ENCODE measurements at regions not wholly inside any gene's neighbourhood (a gene's known extent, or its start where the extent isn't known, plus 50 kb on each side); places are given as distances from the start of the nearest gene placed in this dataset.

DNA sequence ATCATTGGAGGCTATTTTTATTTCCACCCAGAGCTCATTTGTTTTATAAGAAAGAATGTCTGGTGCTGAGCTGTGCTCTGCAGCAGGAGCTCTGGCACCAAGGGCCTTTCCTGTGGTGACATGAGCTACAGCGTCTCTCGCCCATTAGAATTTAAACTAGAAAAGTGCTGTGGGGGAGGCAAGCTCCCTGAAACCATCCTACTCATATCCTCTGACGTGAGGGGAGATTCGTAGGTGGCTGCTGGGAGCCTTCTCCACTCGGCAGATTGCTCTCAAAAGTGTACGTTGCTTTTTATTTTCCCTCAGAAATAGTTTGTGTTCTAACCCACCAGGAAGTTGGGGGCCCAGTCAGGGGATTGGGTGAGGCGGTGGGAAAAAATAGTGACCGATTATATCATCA is 76.3 kb upstream of the ARHGEF3 start:
- no peak overlapping the region for H3K56ac ChIP-seq (ENCODE audit: extremely low read depth, insufficient read depth, low read length)
- intact Hi-C loops (cut with micrococcal nuclease), result no loop called here
- no peak for ATAC-seq (ENCODE audit: low read depth)

More for the DNA sequence above, 76.3 kb upstream of the ARHGEF3 start:
- no peak overlapping the region for H3K4me3 ChIP-seq (ENCODE audit: insufficient read depth, low read depth, low read length)
- H3K27me3 ChIP-seq (ENCODE audit: control insufficient read depth, insufficient read depth, low read length), result 0 out of 2 replicates have a peak, but pooled peaks cover 2% of the 10 kb centered on the region
- in situ Hi-C loops (cut with MboI; ENCODE audit: low sequenced_read_pairs), result no loop called here
- H2AK5ac ChIP-seq (ENCODE audit: low read depth, low read length), result no peak overlapping the region
- H2BK120ac ChIP-seq (ENCODE audit: low read depth, low read length), result no peak overlapping the region
- no peak overlapping the region for H3K23ac ChIP-seq (ENCODE audit: low read depth, low read length)
- TF ChIP-seq CEBPB (IDR thresholded peaks at IDR 0.05; ENCODE audit: low read depth, low read length), result no peak
- TF ChIP-seq RCOR1 (IDR thresholded peaks at IDR 0.05; ENCODE audit: insufficient replicate concordance, low read length), result no peak
- TF ChIP-seq MXI1 (IDR thresholded peaks at IDR 0.05; ENCODE audit: borderline replicate concordance, low read depth, low read length), result no peak
- TF ChIP-seq NFE2L2 (IDR thresholded peaks at IDR 0.05; ENCODE audit: low read depth, low read length), result no peak
- no peak for TF ChIP-seq MAFK (IDR thresholded peaks at IDR 0.05; ENCODE audit: low read depth, low read length)
- no peak for TF ChIP-seq USF2 (IDR thresholded peaks at IDR 0.05; ENCODE audit: low read depth, low read length)
- no peak for TF ChIP-seq MAZ (IDR thresholded peaks at IDR 0.05; ENCODE audit: borderline replicate concordance, low read depth, low read length)
- no peak for TF ChIP-seq ELK1 (IDR thresholded peaks at IDR 0.05; ENCODE audit: borderline replicate concordance, low read depth, low read length)
- no peak for TF ChIP-seq POLR2A (IDR thresholded peaks at IDR 0.05; ENCODE audit: low read depth, low read length)
- TF ChIP-seq CTCF (conservative IDR thresholded peaks at IDR 0.05; ENCODE audit: low read depth, low read length), result no peak
- no peak for TF ChIP-seq CHD1 (IDR thresholded peaks at IDR 0.05; ENCODE audit: low read depth, low read length)
- no peak for TF ChIP-seq RAD21 (IDR thresholded peaks at IDR 0.05; ENCODE audit: low read length)
- TF ChIP-seq FOS (IDR thresholded peaks at IDR 0.05; ENCODE audit: low read depth, low read length), result no peak
- TF ChIP-seq RFX5 (IDR thresholded peaks at IDR 0.05; ENCODE audit: low read depth, low read length), result no peak
- TF ChIP-seq SMC3 (IDR thresholded peaks at IDR 0.05; ENCODE audit: low read depth, low read length), result no peak
- H4K8ac ChIP-seq (ENCODE audit: low read depth in 2 of 2, low read length in 2 of 2), result no peak overlapping the region
- no CpG with 5 or more reads among the region's 8 CpGs for WGBS, 2 experiments (ENCODE audit: extremely low coverage in 2 of 2, insufficient read length in 1 of 2)
- no TSS peak for BruUV-seq (replicated peaks)
- H4K20me1 ChIP-seq (ENCODE audit: insufficient read depth, low read length), result no peaks in the 10 kb centered on the region
- no peaks in the 10 kb centered on the region for H3K9me1 ChIP-seq (ENCODE audit: insufficient read depth, low read length)
- H2BK5ac ChIP-seq (ENCODE audit: low read depth, low read length, poor library complexity, severe bottlenecking), result no peak overlapping the region
- peak; percentile 24 for DNase-seq
- H3K9ac ChIP-seq (ENCODE audit: low read depth, low read length), result no peak overlapping the region
- no peaks in the 10 kb centered on the region for H3K9me3 ChIP-seq (ENCODE audit: control insufficient read depth, insufficient read depth, low read length)
- no peak overlapping the region for H3K27ac ChIP-seq (ENCODE audit: insufficient read depth, low read length)
- no peak overlapping the region for H3K4ac ChIP-seq (ENCODE audit: low read depth, low read length)
- H2AFZ ChIP-seq (replicated peaks; ENCODE audit: low read length, poor library complexity), result peak overlapping the region; percentile 34
- CTCF ChIA-PET, result interaction anchor here (1.7 kb wide), 1 partner anchor 12 kb away, joined by 4 read pairs; no protein-coding TSS in a partner anchor
- H4K5ac ChIP-seq (ENCODE audit: low read depth, low read length), result no peak overlapping the region
- no peak overlapping the region for H2AK9ac ChIP-seq (replicated peaks; ENCODE audit: low read depth, low read length, poor library complexity)
- H2BK15ac ChIP-seq (ENCODE audit: low read depth, low read length), result no peak overlapping the region
- H2BK20ac ChIP-seq (ENCODE audit: low read depth, low read length), result no peak overlapping the region
- H3K18ac ChIP-seq (ENCODE audit: low read depth, low read length), result no peak overlapping the region
- H3K4me2 ChIP-seq (ENCODE audit: low read depth, low read length), result no peak overlapping the region
- H4K91ac ChIP-seq (ENCODE audit: insufficient read depth, low read depth, low read length), result no peak overlapping the region
- no peak overlapping the region for H3K14ac ChIP-seq (replicated peaks; ENCODE audit: low read depth, low read length)
- dilution Hi-C loops (cut with HindIII; ENCODE audit: low sequenced_read_pairs, unreplicated experiment), result no loop called here
- no peaks in the 10 kb centered on the region for H3K79me1 ChIP-seq (ENCODE audit: low read depth in 1 of 2, low read length in 2 of 2)
- POLR2A ChIA-PET (ENCODE audit: unreplicated experiment), result no interaction called here
- no peaks in the 10 kb centered on the region for H3K36me3 ChIP-seq (ENCODE audit: control insufficient read depth, insufficient read depth, low read length)
- 0 out of 2 replicates have a peak, but pooled peaks cover 2% of the 10 kb centered on the region for H3K4me1 ChIP-seq (ENCODE audit: control insufficient read depth, insufficient read depth, low read length)
